ENCODE measurements at regions not wholly inside any gene's neighbourhood (a gene's known extent, or its start where the extent isn't known, plus 50 kb on each side); places are given as distances from the start of the nearest gene placed in this dataset.
"Not testable (repeated sequence)": the region's sequence is repeated elsewhere in the genome, so short reads cannot be mapped to it uniquely, and the experiment has no call there.

GRCh38 chr20:36082315-36082915 is 72.1 kb upstream of the EPB41L1 start:
- no peak for DNase-seq (ENCODE audit: low read depth, low spot score)

DNA sequence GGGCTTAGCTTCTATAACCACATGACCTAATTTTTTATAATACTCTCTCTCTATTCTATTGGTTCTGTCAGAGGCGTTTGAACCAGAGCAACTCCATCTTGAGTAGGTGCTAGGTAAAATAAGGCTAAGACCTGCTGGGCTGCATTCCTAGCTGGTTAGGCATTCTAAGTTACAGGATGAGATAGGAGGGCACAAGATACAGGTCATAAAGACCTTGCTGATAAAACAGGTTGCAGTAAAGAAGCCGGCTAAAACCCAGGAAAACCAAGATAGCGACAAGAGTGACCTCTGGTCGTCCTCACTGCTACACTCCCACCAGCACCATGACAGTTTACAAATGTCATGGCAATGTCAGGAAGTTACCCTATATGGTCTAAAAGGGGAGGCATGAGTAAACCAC is 71.3 kb upstream of the EPB41L1 start:
- not testable (repeated sequence) for DNase-seq (ENCODE audit: low read depth, low spot score)

DNA sequence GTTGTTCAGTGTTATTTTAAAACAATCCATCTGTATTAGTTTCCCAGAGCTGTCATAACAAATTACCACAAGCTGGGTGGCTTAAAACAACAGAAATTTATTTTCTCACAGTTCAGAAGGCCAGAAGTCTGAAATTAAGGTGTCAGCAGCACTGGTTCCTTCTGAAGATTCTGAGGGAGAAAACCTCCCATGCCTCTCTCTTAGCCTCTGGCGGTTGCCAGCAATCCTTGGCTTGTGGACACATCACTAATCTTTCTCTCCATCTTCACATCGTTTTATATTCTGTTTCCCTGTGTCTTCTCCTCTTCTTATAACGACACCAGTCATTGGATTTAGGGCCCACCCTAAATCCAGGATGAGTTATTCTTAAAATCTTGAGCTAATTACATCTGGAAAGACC is 70.2 kb upstream of the EPB41L1 start:
- DNase-seq (ENCODE audit: low read depth, low spot score) = no peak

DNA sequence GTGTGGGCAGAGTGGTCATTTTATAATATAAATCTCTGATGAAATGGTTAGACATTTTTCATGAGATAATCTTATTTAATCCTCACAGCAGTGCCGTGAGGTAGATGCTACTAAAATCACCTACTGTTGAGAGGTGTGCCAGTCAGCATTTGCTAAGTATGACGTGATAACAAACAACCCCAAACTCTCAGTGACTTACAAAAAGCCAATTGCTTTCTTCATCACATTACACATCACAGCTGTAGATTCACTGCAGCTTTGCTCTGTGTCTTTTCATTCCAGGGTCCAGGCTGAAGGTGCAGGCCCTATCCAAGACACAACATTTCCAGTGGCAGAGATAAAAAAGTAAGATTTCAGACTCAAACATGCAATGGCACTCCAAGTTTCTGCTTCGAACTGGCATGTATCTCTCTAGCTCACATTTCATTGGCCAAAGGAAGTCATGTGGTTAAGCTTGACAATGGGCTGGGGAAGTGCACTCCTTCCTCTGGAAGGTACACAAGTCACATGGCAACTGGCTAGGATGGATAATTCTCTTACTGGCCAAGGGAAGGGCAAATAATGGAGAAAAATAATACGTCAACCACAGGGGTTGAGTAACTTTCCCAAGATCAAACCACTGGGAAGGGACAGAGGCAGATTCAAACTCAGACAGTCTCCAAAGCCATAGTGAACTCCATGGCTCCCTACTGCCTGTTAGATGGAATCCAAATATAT is 69.5 kb upstream of the EPB41L1 start:
- DNase-seq (ENCODE audit: low read depth, low spot score) = no peak

GRCh38 chr20:36085686-36086267 is 68.8 kb upstream of the EPB41L1 start:
- no peak for DNase-seq (ENCODE audit: low read depth, low spot score)

- no peak for DNase-seq (ENCODE audit: low read depth, low spot score)
Measured at GRCh38 chr20:36086767-36087166, 67.8 kb upstream of the EPB41L1 start.

- no peak for DNase-seq (ENCODE audit: low read depth, low spot score)
Measured at GRCh38 chr20:36090223-36090622, 64.3 kb upstream of the EPB41L1 start.

DNA sequence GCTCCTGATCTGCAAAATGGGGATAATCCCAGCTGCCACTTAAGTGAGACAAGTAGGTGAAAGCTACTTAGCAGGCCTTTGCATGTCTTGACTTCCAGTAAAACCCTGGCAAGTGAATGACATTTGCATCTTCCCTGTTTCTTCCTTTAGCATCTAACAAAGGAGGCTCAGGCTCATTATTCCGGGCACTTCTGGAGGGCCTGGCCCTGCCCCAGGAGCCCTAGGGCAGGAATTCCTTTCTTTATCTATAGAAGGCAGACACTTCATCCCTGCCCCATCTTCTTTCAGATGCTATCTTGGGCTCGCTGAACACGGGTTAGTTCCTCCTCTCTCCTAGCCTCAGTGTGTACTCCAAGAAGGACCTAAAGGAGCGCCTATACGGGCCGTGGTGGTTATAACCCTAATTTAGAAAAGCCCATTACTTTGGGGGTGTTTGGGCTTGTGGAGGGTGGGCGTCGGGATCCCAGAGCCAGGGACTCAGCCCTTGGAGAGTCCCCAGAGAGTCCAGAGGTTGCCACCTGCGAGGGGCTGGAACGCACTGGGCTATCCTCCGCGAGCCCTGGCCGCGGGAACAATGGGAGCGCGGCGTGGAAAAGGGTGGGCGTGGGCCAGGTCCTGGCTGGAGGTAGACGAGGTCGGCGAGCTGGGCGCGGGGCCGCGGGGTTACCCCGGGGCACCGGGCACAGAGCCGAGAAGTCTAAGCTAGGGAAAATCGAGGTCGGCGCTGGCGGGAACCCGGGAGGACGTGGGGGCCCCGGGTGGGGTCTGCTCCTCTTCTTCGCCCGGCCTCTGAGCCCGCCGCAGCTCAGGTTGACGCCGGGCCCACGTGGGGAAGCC is 62.8 kb upstream of the EPB41L1 start:
- no peak for DNase-seq (ENCODE audit: low read depth, low spot score)

DNA sequence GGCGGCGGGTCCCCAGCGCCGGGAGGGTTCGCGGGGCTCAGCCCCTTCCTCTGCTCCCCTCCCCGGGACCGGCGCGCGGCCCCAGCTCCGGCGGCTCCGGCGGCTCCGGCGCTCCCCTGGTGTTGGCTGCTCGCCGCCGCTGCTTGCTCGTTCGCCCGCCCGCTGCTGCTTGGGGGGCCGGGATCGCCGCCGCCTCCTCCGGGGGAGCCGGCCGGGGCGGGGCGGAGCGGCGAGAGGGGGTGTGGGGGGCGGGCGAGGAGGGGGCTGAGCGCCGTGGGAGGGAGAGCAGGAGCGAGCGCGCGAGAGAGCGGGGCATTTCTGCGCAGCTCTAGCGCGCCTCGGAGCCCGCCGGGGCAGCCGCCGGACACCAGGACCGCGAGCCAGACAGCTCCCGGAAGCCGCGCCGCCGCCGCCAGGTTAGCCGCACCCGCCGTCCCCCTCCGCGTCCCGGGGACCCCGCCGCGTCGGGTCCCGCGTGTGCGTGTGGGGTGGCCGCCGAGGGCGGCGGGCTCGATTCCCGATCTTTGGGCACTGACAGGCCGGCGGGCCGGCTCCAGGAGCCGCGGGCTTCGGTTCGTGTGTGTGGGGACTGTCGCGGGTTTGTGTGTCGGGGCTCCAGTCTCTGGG is 62.0 kb upstream of the EPB41L1 start:
- no peak for DNase-seq (ENCODE audit: low read depth, low spot score)

DNA sequence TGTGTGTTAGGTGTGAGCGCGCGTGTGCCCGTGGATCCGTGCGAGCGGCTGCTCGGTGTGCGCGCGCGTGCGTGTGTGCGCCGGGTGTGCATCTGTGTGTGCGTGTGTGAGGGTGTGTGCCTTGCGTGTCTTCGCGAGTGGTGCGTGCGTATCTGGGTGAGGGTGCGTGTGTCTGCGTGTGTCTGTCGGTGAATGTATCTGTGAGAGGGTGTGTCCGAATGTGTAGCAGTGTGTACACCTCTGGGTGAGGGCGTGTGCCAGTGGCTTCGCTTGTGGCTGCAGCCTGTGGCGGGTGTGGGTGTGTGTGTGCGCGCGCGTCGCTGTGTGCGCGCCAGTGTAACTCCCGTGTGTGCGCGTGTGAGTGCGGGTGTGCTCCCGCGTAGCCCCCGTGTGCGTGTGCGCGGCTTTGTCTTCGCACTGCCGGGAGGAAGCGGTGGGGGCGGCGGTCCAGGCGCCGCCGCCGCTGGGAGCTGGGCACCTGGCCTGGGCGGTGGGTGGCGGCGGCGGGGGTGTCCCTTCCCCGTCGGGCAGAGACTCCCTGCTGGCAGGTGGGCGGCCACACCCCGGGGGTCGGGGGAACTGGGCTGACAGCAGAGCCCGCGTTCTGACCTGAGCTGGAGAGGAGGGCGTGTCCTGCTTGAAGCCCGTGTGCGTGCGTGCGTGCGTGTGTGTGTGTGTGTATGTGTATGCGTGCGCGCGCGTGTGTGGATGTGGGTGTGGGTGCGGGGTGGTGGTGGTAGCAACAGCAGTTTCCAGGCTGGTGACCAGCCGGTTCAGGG is 61.3 kb upstream of the EPB41L1 start:
- peak; percentile 11 for DNase-seq (ENCODE audit: low read depth, low spot score)

DNA sequence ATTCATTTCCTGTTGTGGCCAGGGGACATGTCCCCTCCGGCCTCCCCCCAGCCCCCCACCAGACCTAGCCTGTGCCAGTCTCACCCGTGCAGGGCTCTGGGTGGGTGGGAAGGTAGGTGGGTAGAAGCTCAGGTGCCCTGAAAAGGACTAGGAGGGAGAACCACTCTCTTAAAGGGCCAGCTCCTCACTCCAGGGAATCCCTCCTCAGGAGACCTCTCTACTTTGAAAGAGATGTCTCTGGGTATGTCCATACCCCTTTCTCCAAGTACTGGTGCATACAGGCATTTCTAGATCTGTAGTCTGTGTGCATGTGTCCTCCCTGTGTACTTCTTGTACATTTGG is 60.8 kb upstream of the EPB41L1 start:
- no peak for DNase-seq (ENCODE audit: low read depth, low spot score)

GRCh38 chr20:36094497-36094896 is 60.0 kb upstream of the EPB41L1 start:
- no peak for DNase-seq (ENCODE audit: low read depth, low spot score)

- DNase-seq (ENCODE audit: low read depth, low spot score) = no peak
Measured at GRCh38 chr20:36096435-36096834, 58.1 kb upstream of the EPB41L1 start.

- no peak for DNase-seq (ENCODE audit: low read depth, low spot score)
Measured at GRCh38 chr20:36097337-36098151, 57.0 kb upstream of the EPB41L1 start.

GRCh38 chr20:36098364-36098763 is 56.2 kb upstream of the EPB41L1 start:
- no peak for DNase-seq (ENCODE audit: low read depth, low spot score)

DNA sequence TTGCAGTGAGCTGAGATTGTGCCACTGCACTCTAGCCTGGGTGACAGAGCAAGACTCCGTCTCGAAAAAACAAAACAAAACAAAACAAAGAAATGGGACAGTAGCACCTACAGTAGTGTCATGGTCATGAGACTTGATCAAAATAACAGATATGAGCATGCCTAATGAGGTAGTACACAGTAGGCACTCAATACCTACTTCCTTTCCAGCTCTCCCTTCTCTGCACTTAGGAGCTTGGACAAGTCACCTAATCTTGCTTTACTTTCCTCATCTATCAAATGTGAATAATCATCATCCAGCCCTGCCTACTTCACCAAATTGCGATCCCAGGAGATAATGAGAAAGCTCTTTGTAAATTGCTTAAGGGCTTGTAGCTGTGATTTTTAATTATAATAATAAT is 55.4 kb upstream of the EPB41L1 start:
- no peak for DNase-seq (ENCODE audit: low read depth, low spot score)

DNA sequence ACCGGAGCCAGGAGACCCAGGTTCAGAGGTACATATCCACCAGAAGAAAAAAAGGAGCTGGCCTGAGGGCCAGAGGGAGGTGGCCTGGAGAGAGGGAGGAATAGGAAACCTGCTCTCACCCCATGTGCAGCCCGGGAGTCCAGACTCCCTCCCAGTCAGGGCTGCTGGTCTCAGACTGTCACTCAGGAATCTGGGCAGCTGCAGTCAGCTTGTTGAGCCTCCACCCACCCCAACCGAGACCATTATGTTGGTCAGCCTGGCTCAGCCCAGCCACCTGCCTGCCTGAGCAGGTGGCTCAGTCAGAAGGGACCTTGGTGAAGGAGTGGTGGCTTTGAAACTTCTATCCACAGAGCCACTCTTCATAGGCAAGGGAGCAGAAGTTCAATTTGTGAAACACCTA is 53.3 kb upstream of the EPB41L1 start:
- no peak for DNase-seq (ENCODE audit: low read depth, low spot score)

DNA sequence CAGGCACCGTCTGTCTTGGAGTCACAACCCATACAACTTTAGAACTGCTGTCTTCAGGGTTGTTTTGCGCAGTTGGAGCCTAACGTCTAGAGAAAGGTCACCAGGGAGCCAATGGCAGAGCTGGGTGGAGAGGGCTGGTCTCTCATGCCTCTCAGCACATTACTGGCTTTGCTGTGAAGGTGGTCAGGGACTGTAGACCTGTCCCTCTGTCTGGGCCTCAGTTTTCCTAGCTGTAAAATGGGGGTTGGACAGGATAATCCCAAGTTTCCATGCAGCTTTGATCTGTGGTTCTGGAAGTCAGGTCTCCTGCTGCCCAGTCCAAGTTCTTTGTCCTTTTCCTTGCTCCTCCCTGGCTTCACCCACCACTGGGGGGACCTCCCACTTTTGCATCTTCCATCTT is 52.2 kb upstream of the EPB41L1 start:
- no peak for DNase-seq (ENCODE audit: low read depth, low spot score)

GRCh38 chr20:36102809-36103596 is 51.5 kb upstream of the EPB41L1 start:
- no peak for DNase-seq (ENCODE audit: low read depth, low spot score)

DNA sequence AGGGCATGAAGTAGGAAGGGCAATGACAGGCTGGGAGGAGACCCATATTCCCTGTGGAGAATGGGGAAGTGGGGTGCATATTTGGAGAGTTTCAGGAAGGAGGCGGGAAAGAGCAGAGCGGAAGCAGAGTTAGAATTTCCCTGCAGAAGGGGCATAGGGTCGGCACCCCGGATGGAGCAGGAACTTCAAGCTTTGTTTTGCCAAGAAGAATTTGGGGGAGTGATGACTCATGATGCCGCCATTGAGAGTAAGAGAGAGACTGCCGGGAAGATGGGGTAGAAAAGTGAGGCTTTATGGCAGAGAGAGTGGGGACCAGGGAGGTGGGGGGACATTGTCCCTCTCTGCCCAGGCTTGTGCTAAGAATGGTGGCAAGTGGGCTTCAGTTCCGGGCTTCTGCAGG is 50.3 kb upstream of the EPB41L1 start:
- DNase-seq (ENCODE audit: low read depth, low spot score) = no peak

Data from activated naive CD8-positive, alpha-beta T cell treated with anti-CD3 and anti-CD28 coated beads, Interleukin-2, amount 50 U/mL, for 16 hours (primary cell).